T47D (cell line): ENCODE measurements at regions not wholly inside any gene's neighbourhood (a gene's known extent, or its start where the extent isn't known, plus 50 kb on each side); places are given as distances from the start of the nearest gene placed in this dataset.

Experiments
- DNase-seq, 2 experiments: peaks; one replicate each; pipeline versions ENCODE4 v3.0.0 to v3.0.0-alpha.2; 2011 to 2012; ENCODE audit warnings: low read depth in 1 of 2, low spot score in 1 of 2
- JUND ChIP-seq: IDR thresholded peaks from 2 replicates; pipeline ENCODE4 v1.6.1; 2012; ENCODE audit warnings: low read depth
- in situ Hi-C: cut with HindIII; loops from 2 replicates; pipeline ENCODE4 v1.10.0; 2016; ENCODE audit warnings: low sequenced_read_pairs, low pct_unique_long_range_greater_than_20kb

- no peak for DNase-seq
- in situ Hi-C loops, result no loop called here
- TF ChIP-seq JUND, result no peak
These were observed 950.1 kb downstream of the VRK1 start for GRCh38 chr14:97747316-97747715.

GRCh38 chr14:97748616-97749015 is 951.4 kb downstream of the VRK1 start:
- no peak for DNase-seq
- TF ChIP-seq JUND, result no peak
- in situ Hi-C loops, result no loop called here

- TF ChIP-seq JUND, result no peak
- in situ Hi-C loops, result no loop called here
- DNase-seq, result no peak
These were observed 960.3 kb downstream of the VRK1 start for GRCh38 chr14:97757491-97757890.

GRCh38 chr14:97760050-97760449 is 962.9 kb downstream of the VRK1 start:
- no peak for DNase-seq
- in situ Hi-C loops, result no loop called here
- no peak for TF ChIP-seq JUND

GRCh38 chr14:97762386-97762785 is 965.2 kb downstream of the VRK1 start:
- no peak for TF ChIP-seq JUND
- in situ Hi-C loops, result no loop called here

GRCh38 chr14:97771340-97772045 is 974.3 kb downstream of the VRK1 start:
- TF ChIP-seq JUND, result peak; percentile 86
- DNase-seq, result peak; percentile 70 to 98
- in situ Hi-C loops, result no loop called here

More at GRCh38 chr14:97762386-97762785, 965.2 kb downstream of the VRK1 start:
- DNase-seq, result no peak

- no peak for DNase-seq
- no peak for TF ChIP-seq JUND
- in situ Hi-C loops, result no loop called here
These were observed 976.4 kb downstream of the VRK1 start for GRCh38 chr14:97773598-97773997.

- TF ChIP-seq JUND, result no peak
- peak in 1 of 2 experiments; percentile 95 for DNase-seq
- in situ Hi-C loops, result no loop called here
These were observed 979.8 kb downstream of the VRK1 start for GRCh38 chr14:97776890-97777558.

- in situ Hi-C loops, result no loop called here
- no peak for DNase-seq
- TF ChIP-seq JUND, result no peak
These were observed 980.6 kb downstream of the VRK1 start for GRCh38 chr14:97777622-97778355.

- in situ Hi-C loops, result no loop called here
- TF ChIP-seq JUND, result no peak
- DNase-seq, result no peak
These were observed 982.0 kb downstream of the VRK1 start for GRCh38 chr14:97779140-97779539.

GRCh38 chr14:97780804-97781203 is 983.6 kb downstream of the VRK1 start:
- in situ Hi-C loops, result no loop called here
- no peak for DNase-seq
- no peak for TF ChIP-seq JUND

GRCh38 chr14:97781961-97782360 is 984.8 kb downstream of the VRK1 start:
- in situ Hi-C loops, result no loop called here
- TF ChIP-seq JUND, result no peak
- DNase-seq, result no peak

- DNase-seq, result no peak
- in situ Hi-C loops, result no loop called here
- TF ChIP-seq JUND, result no peak
These were observed 985.8 kb downstream of the VRK1 start for GRCh38 chr14:97782871-97783414.
